Activated T-cell treated with anti-CD3 and anti-CD28 coated beads, Interleukin-2, amount 50 U/mL, for 48 hours (primary cell): ENCODE measurements at regions not wholly inside any gene's neighbourhood (a gene's known extent, or its start where the extent isn't known, plus 50 kb on each side); places are given as distances from the start of the nearest gene placed in this dataset.
"Not testable (repeated sequence)": the region's sequence is repeated elsewhere in the genome, so short reads cannot be mapped to it uniquely, and the experiment has no call there.

Experiments
- DNase-seq, 2 experiments: peaks; one replicate each; pipeline ENCODE4 v3.0.0-alpha.2; 2020

GRCh38 chrX:7637066-7637465 lies 205.9 kb upstream of the VCX start:
- no peak for DNase-seq

GRCh38 chrX:7635604-7636003 lies 207.4 kb upstream of the VCX start:
- DNase-seq, result no peak

GRCh38 chrX:7620560-7620959 lies 222.4 kb upstream of the VCX start:
- no peak for DNase-seq

- DNase-seq, result no peak
Measured at GRCh38 chrX:7617994-7618393, 225.0 kb upstream of the VCX start.

- no peak for DNase-seq
Measured at GRCh38 chrX:7614616-7615015, 228.4 kb upstream of the VCX start.

- DNase-seq, result not testable (repeated sequence)
Measured at GRCh38 chrX:7608625-7609024, 234.3 kb upstream of the VCX start.

- no peak for DNase-seq
Measured at GRCh38 chrX:7606039-7606652, 236.8 kb upstream of the VCX start.

- DNase-seq, result no peak
Measured at GRCh38 chrX:7603387-7603786, 239.6 kb upstream of the VCX start.

- no peak for DNase-seq
Measured at GRCh38 chrX:7596822-7597221, 246.1 kb upstream of the VCX start.

- not testable (repeated sequence) for DNase-seq
Measured at GRCh38 chrX:7593370-7593769, 249.6 kb upstream of the VCX start.

- DNase-seq, result no peak
Measured at GRCh38 chrX:7586126-7586525, 256.8 kb upstream of the VCX start.

GRCh38 chrX:7582191-7582590 lies 260.8 kb upstream of the VCX start:
- no peak for DNase-seq

GRCh38 chrX:7580127-7580526 lies 262.8 kb upstream of the VCX start:
- no peak for DNase-seq

- no peak for DNase-seq
Measured at GRCh38 chrX:7574325-7574724, 268.6 kb upstream of the VCX start.

- no peak for DNase-seq
Measured at GRCh38 chrX:7570432-7571029, 272.4 kb upstream of the VCX start.

GRCh38 chrX:7568597-7568996 lies 274.4 kb upstream of the VCX start:
- DNase-seq, result no peak

- no peak for DNase-seq
Measured at GRCh38 chrX:7568130-7568529, 274.8 kb upstream of the VCX start.

GRCh38 chrX:7552760-7553159 lies 290.2 kb upstream of the VCX start:
- DNase-seq, result no peak

- no peak for DNase-seq
Measured at GRCh38 chrX:7546551-7547080, 296.4 kb upstream of the VCX start.

GRCh38 chrX:7545564-7545963 lies 297.4 kb upstream of the VCX start:
- DNase-seq, result no peak

- DNase-seq, result no peak
Measured at GRCh38 chrX:7542587-7543380, 300.2 kb upstream of the VCX start.

- no peak for DNase-seq
Measured at GRCh38 chrX:7522860-7523259, 320.1 kb upstream of the VCX start.

GRCh38 chrX:7515681-7516413 lies 327.1 kb upstream of the VCX start:
- DNase-seq, result no peak
